Amniotic stem cell (primary cell): ENCODE measurements at regions not wholly inside any gene's neighbourhood (a gene's known extent, or its start where the extent isn't known, plus 50 kb on each side); places are given as distances from the start of the nearest gene placed in this dataset.
"Not testable (repeated sequence)": the region's sequence is repeated elsewhere in the genome, so short reads cannot be mapped to it uniquely, and the experiment has no call there.

Experiments
- DNase-seq: peaks from one replicate; lab custom pipeline; 2025; lab: John Stamatoyannopoulos, UW

GRCh38 chr2:84288293-84288692 is 170.8 kb downstream of the SUCLG1 start:
- no peak for DNase-seq

- no peak for DNase-seq
Measured at GRCh38 chr2:84286878-84287277, 172.2 kb downstream of the SUCLG1 start.

- DNase-seq = no peak
Measured at GRCh38 chr2:84285056-84285747, 173.9 kb downstream of the SUCLG1 start.

GRCh38 chr2:84283506-84283905 is 175.6 kb downstream of the SUCLG1 start:
- DNase-seq = no peak

GRCh38 chr2:84281510-84281909 is 177.6 kb downstream of the SUCLG1 start:
- DNase-seq = no peak

GRCh38 chr2:84280873-84281272 is 178.2 kb downstream of the SUCLG1 start:
- no peak for DNase-seq

- DNase-seq = no peak
Measured at GRCh38 chr2:84278386-84278785, 180.7 kb downstream of the SUCLG1 start.

GRCh38 chr2:84276590-84277255 is 182.4 kb downstream of the SUCLG1 start:
- DNase-seq = no peak

- DNase-seq = no peak
Measured at GRCh38 chr2:84273406-84273805, 185.7 kb downstream of the SUCLG1 start.

GRCh38 chr2:84271977-84272376 is 187.1 kb downstream of the SUCLG1 start:
- DNase-seq = no peak

GRCh38 chr2:84257831-84258230 is 201.2 kb downstream of the SUCLG1 start:
- no peak for DNase-seq

- no peak for DNase-seq
Measured at GRCh38 chr2:84251651-84252302, 207.3 kb downstream of the SUCLG1 start.

GRCh38 chr2:84249140-84249539 is 209.9 kb downstream of the SUCLG1 start:
- no peak for DNase-seq

GRCh38 chr2:84247532-84247931 is 211.5 kb downstream of the SUCLG1 start:
- no peak for DNase-seq

- no peak for DNase-seq
Measured at GRCh38 chr2:84243788-84244733, 215.0 kb downstream of the SUCLG1 start.

- no peak for DNase-seq
Measured at GRCh38 chr2:84238907-84239306, 220.2 kb downstream of the SUCLG1 start.

GRCh38 chr2:84236288-84236687 is 222.8 kb downstream of the SUCLG1 start:
- DNase-seq = no peak

GRCh38 chr2:84234103-84234502 is 225.0 kb downstream of the SUCLG1 start:
- DNase-seq = no peak

GRCh38 chr2:84231478-84231877 is 227.6 kb downstream of the SUCLG1 start:
- no peak for DNase-seq

GRCh38 chr2:84224121-84224520 is 235.0 kb downstream of the SUCLG1 start:
- DNase-seq = no peak

GRCh38 chr2:84223191-84223590 is 235.9 kb downstream of the SUCLG1 start:
- no peak for DNase-seq

- DNase-seq = not testable (repeated sequence)
Measured at GRCh38 chr2:84221102-84221501, 238.0 kb downstream of the SUCLG1 start.
